ENCODE measurements at regions not wholly inside any gene's neighbourhood (a gene's known extent, or its start where the extent isn't known, plus 50 kb on each side); places are given as distances from the start of the nearest gene placed in this dataset.

DNA sequence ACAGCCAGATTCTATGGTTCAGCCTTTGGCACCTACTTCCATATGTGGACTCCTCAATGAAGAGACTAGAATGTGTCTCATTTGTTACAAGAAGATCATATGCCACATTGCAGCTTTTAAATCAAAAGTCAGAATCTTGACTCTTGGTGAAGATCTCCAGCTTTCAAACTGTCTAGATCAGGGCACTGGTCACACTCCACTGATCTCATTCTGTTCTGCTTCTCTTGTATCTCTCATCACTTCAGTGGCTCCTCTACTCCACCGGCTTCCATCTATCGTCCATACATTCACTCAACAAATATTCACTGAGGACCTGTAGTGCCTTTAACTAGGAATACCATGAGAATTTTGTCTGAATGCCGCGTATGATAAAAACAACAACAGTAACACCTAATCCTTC is 203.3 kb upstream of the LPP start:
- Histone ChIP-seq H3K4me3 (ENCODE audit: low read depth, low read length) (no peak overlapping the region), H3K27me3 (ENCODE audit: control insufficient read depth, insufficient read depth, low read length) (no peaks in the 10 kb centered on the region), H3K36me3 (ENCODE audit: control insufficient read depth, insufficient read depth, low read length) (no peaks in the 10 kb centered on the region)
- DNase-seq (ENCODE audit: low read depth), result no peak
- FAIRE-seq, result no peak
- TF ChIP-seq, protein P1, sequence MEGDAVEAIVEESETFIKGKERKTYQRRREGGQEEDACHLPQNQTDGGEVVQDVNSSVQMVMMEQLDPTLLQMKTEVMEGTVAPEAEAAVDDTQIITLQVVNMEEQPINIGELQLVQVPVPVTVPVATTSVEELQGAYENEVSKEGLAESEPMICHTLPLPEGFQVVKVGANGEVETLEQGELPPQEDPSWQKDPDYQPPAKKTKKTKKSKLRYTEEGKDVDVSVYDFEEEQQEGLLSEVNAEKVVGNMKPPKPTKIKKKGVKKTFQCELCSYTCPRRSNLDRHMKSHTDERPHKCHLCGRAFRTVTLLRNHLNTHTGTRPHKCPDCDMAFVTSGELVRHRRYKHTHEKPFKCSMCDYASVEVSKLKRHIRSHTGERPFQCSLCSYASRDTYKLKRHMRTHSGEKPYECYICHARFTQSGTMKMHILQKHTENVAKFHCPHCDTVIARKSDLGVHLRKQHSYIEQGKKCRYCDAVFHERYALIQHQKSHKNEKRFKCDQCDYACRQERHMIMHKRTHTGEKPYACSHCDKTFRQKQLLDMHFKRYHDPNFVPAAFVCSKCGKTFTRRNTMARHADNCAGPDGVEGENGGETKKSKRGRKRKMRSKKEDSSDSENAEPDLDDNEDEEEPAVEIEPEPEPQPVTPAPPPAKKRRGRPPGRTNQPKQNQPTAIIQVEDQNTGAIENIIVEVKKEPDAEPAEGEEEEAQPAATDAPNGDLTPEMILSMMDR (IDR thresholded peaks at IDR 0.05; ENCODE audit: insufficient read depth, low read length, severe bottlenecking), result no peak

DNA sequence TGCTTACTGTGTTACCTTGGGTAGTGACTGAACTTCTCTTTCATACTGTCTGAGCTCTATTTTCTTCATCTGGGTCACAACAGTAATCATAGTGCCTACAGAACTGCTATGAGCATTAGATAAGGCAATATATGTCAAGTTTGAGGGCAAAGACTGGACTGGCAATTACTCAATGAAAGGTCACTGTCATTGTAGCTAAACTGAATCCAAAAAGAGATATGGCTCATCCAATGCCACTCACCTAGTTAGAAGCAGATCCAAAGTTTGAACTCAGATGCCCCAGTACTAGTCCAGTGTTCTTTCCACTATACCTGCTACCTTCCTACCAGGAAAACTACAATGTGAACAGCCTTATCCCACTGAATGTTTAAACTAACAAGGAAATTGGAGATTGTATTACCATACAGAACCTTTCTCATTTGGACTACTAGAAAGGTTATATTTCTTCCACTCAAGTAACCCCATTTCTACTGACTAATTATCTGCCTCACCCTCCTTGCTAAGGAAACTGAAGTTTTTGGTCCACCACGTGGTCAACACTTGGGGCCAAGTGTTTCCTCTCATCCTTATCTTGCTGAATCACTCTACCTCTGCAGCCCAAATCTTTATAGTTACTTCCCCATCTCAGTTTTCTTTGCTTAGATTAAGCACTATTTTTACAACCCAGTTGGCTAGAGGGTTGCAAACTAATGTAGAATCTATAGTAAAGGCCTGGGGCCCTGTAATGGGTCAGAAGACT is 202.3 kb upstream of the LPP start:
- no peak for FAIRE-seq
- H3K4me3 ChIP-seq (ENCODE audit: low read depth, low read length), result no peak overlapping the region

DNA sequence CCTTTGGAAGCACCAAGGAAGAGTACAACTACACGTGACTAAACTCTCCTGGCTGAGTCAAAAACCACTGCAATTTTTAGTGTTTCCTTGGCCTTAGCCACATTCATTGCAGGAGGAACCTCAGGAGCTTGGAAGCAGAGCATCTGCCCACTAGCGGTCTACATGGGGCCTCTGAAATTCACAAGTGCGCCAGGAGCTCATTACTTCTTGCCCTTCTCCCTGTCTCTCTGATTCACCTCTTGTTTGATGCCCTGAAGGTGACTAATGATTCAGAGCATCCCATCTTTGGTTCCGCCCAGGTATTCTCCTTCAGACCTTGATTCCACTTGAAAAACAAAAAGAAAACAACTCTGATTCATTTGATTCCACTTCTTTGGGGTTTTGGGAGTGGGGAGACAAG is 201.1 kb upstream of the LPP start:
- TF ChIP-seq, protein P1 (IDR thresholded peaks at IDR 0.05; ENCODE audit: insufficient read depth, low read length, severe bottlenecking), result no peak
- FAIRE-seq, result no peak
- Histone ChIP-seq H3K36me3 (ENCODE audit: control insufficient read depth, insufficient read depth, low read length) (no peaks in the 10 kb centered on the region), H3K27me3 (ENCODE audit: control insufficient read depth, insufficient read depth, low read length) (no peaks in the 10 kb centered on the region), H3K4me3 (ENCODE audit: low read depth, low read length) (no peak overlapping the region)
- peak; percentile 61 for DNase-seq (ENCODE audit: low read depth)

More for the DNA sequence above, 202.3 kb upstream of the LPP start:
- H3K36me3 ChIP-seq (ENCODE audit: control insufficient read depth, insufficient read depth, low read length), result no peaks in the 10 kb centered on the region
- no peaks in the 10 kb centered on the region for H3K27me3 ChIP-seq (ENCODE audit: control insufficient read depth, insufficient read depth, low read length)
- DNase-seq (ENCODE audit: low read depth), result no peak
- TF ChIP-seq, protein P1 (IDR thresholded peaks at IDR 0.05; ENCODE audit: insufficient read depth, low read length, severe bottlenecking), result no peak

DNA sequence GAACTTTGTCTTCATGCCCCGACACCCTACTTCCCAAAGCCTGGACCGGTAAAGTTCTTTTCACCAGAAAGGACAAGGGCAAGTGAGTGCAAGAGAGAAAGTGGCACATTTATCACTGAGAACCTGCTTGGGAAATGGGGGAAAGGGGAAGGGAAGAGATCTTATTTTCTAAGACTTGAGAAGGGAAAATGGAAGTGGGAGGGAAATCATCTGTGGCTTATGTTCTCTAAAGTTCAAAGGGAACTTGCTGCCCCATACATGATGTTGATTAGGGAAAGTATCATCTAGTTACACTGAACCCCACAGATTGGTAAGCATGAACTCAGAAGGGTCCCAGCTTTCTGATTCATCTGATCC is 199.5 kb upstream of the LPP start:
- TF ChIP-seq, protein P1 (IDR thresholded peaks at IDR 0.05; ENCODE audit: insufficient read depth, low read length, severe bottlenecking), result no peak
- H3K36me3 ChIP-seq (ENCODE audit: control insufficient read depth, insufficient read depth, low read length), result no peaks in the 10 kb centered on the region
- FAIRE-seq (no peak), DNase-seq (ENCODE audit: low read depth) (no peak)
- H3K27me3 ChIP-seq (ENCODE audit: control insufficient read depth, insufficient read depth, low read length), result no peaks in the 10 kb centered on the region
- H3K4me3 ChIP-seq (ENCODE audit: low read depth, low read length), result no peak overlapping the region

DNA sequence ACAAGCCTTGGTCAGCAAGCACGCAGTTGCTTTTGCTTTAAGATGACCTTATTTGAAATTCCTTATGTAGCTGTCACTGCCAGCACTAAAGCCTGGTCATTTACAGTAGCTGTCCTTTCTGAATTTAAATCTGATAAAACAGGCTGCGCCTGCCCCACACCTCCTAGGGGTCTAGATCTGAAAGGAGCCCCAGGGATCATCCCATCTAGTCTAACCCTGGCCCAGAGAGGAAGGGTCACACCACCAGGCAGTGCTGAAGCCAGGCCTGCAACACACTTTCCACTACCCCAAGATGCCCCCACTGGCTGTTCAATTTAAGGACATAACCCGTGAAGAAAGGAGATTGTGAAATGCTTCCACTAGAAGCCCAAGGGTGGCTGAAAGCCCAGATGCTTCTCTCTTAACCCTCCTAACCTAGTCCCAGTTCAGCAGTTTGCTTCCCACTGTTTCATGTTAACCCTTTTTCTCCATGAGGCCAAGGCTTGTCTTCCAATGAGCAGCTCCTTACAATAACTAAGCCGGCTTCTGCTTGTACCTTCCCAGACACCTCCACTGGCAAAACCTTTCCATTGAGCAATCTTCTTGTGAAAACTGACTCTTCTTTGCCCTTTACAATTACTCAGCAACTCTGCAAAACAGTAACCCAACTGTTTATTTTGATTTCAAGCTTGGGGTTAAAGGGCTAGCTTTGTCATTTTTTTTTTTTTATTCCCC is 198.9 kb upstream of the LPP start:
- DNase-seq (ENCODE audit: low read depth) (peak; percentile 72), FAIRE-seq (no peak)
- TF ChIP-seq, protein P1 (IDR thresholded peaks at IDR 0.05; ENCODE audit: insufficient read depth, low read length, severe bottlenecking), result no peak
- Histone ChIP-seq H3K4me3 (ENCODE audit: low read depth, low read length) (no peak overlapping the region), H3K27me3 (ENCODE audit: control insufficient read depth, insufficient read depth, low read length) (no peaks in the 10 kb centered on the region), H3K36me3 (ENCODE audit: control insufficient read depth, insufficient read depth, low read length) (no peaks in the 10 kb centered on the region)
